HepG2 (cell line): ENCODE measurements at regions not wholly inside any gene's neighbourhood (a gene's known extent, or its start where the extent isn't known, plus 50 kb on each side); places are given as distances from the start of the nearest gene placed in this dataset.

Experiments
- ATF1 ChIP-seq: IDR thresholded peaks from 2 replicates; pipeline ENCODE4 v1.6.1; 2016; ENCODE audit warnings: mild to moderate bottlenecking, control low read depth
- HIVEP1 ChIP-seq: sonication (generic); formaldehyde crosslinking; IDR thresholded peaks from 2 replicates; pipeline ENCODE4 v1.4.0; 2020; ENCODE audit warnings: mild to moderate bottlenecking, missing genetic modification reagents
- HMGA1 ChIP-seq: sonication (generic); formaldehyde crosslinking; conservative IDR thresholded peaks from 2 replicates; pipeline ENCODE4 v1.4.0; 2020; ENCODE audit warnings: missing genetic modification reagents
- KDM5B ChIP-seq: sonication (generic); formaldehyde crosslinking; IDR thresholded peaks from 2 replicates; pipeline ENCODE4 v1.4.0; 2020; ENCODE audit warnings: missing genetic modification reagents, mild to moderate bottlenecking, borderline replicate concordance
- MED13 ChIP-seq: sonication (generic); formaldehyde crosslinking; IDR thresholded peaks from 2 replicates; pipeline ENCODE4 v1.5.0; 2020; ENCODE audit warnings: missing genetic modification reagents
- NFE2L2 ChIP-seq: fragments of 150-350 bp; IDR thresholded peaks from 2 replicates; pipeline ENCODE4 v1.6.1; 2014; ENCODE audit warnings: low read length
- PHF20 ChIP-seq: sonication (generic); formaldehyde crosslinking; IDR thresholded peaks from 2 replicates; pipeline ENCODE4 v1.5.0; 2020; ENCODE audit warnings: mild to moderate bottlenecking, missing genetic modification reagents
- POLR2A ChIP-seq, 2 experiments: IDR thresholded peaks; 2 replicates each; pipeline ENCODE4 v1.6.1; 2011; ENCODE audit warnings: low read depth in 2 of 2, low read length in 2 of 2, mild to moderate bottlenecking in 1 of 2, moderate library complexity in 1 of 2; ENCODE audit not compliant: insufficient read depth in 1 of 2
- PPARG ChIP-seq: conservative IDR thresholded peaks from 2 replicates; pipeline ENCODE4 v1.6.1; 2016; ENCODE audit warnings: missing biosample characterization, missing genetic modification reagents
- PRPF4 ChIP-seq: fragments of 200-400 bp; formaldehyde crosslinking; IDR thresholded peaks from 2 replicates; pipeline ENCODE4 v1.6.1; 2016; ENCODE audit warnings: low read length, low read depth; ENCODE audit not compliant: poor library complexity, severe bottlenecking
- RAD51 ChIP-seq: fragments of 450-650 bp; IDR thresholded peaks from 2 replicates; pipeline ENCODE4 v1.6.1; 2016; ENCODE audit warnings: borderline replicate concordance
- SETDB1 ChIP-seq: sonication (generic); formaldehyde crosslinking; IDR thresholded peaks from 2 replicates; pipeline ENCODE4 v1.5.1; 2020; ENCODE audit warnings: missing genetic modification reagents, mild to moderate bottlenecking, borderline replicate concordance
- SMAD9 ChIP-seq: sonication (generic); formaldehyde crosslinking; IDR thresholded peaks from 2 replicates; pipeline ENCODE4 v1.5.1; 2020; ENCODE audit warnings: mild to moderate bottlenecking, missing genetic modification reagents
- SMYD3 ChIP-seq: sonication (generic); formaldehyde crosslinking; IDR thresholded peaks from 2 replicates; pipeline ENCODE4 v1.8.1; 2023; ENCODE audit warnings: mild to moderate bottlenecking, missing genetic modification reagents
- SUZ12 ChIP-seq: fragments of 150-350 bp; IDR thresholded peaks from 2 replicates; pipeline ENCODE4 v1.6.1; 2014; ENCODE audit warnings: low read depth, low read length
- TEAD3 ChIP-seq: optimal IDR thresholded peaks from 2 replicates; pipeline ENCODE3; 2016; ENCODE audit warnings: borderline replicate concordance
- THAP9 ChIP-seq: sonication (generic); formaldehyde crosslinking; IDR thresholded peaks from 2 replicates; pipeline ENCODE4; 2020; ENCODE audit warnings: missing genetic modification reagents, mild to moderate bottlenecking, borderline replicate concordance
- THYN1 ChIP-seq: sonication (generic); formaldehyde crosslinking; IDR thresholded peaks from 2 replicates; pipeline ENCODE4 v1.8.1; 2023; ENCODE audit warnings: low read depth, mild to moderate bottlenecking, moderate library complexity, missing genetic modification reagents, borderline replicate concordance
- TSC22D2 ChIP-seq: sonication (generic); formaldehyde crosslinking; IDR thresholded peaks from 2 replicates; pipeline ENCODE4 v1.5.1; 2020; ENCODE audit warnings: missing genetic modification reagents, mild to moderate bottlenecking, borderline replicate concordance
- YY1 ChIP-seq: IDR thresholded peaks from 2 replicates; pipeline ENCODE4 v1.6.1; 2011; ENCODE audit warnings: low read length, low read depth, moderate library complexity, mild to moderate bottlenecking; ENCODE audit not compliant: insufficient read depth, insufficient replicate concordance
- ZBTB44 ChIP-seq: sonication (generic); formaldehyde crosslinking; IDR thresholded peaks from 2 replicates; pipeline ENCODE4 v1.4.0; 2020; ENCODE audit warnings: missing genetic modification reagents
- ZC3H13 ChIP-seq: sonication (generic); formaldehyde crosslinking; IDR thresholded peaks from 2 replicates; pipeline ENCODE4 v1.8.1; 2023; ENCODE audit warnings: mild to moderate bottlenecking, missing genetic modification reagents, moderate library complexity
- ZFAT ChIP-seq: sonication (generic); formaldehyde crosslinking; conservative IDR thresholded peaks from 2 replicates; pipeline ENCODE4 v1.8.1; 2023; ENCODE audit warnings: missing genetic modification reagents, inconsistent platforms
- ZNF296 ChIP-seq: sonication (generic); formaldehyde crosslinking; conservative IDR thresholded peaks from 2 replicates; pipeline ENCODE4 v1.5.0; 2020; ENCODE audit warnings: mild to moderate bottlenecking, missing genetic modification reagents
- ZNF331 ChIP-seq: sonication (generic); formaldehyde crosslinking; IDR thresholded peaks from 2 replicates; pipeline ENCODE4 v1.4.0; 2020; ENCODE audit warnings: missing genetic modification reagents
- ZNF367 ChIP-seq: sonication (generic); formaldehyde crosslinking; IDR thresholded peaks from 2 replicates; pipeline ENCODE4 v1.4.0; 2020; ENCODE audit warnings: missing genetic modification reagents, borderline replicate concordance
- ZNF441 ChIP-seq: sonication (generic); formaldehyde crosslinking; IDR thresholded peaks from 2 replicates; pipeline ENCODE4 v1.7.0; 2021; ENCODE audit warnings: missing genetic modification reagents, borderline replicate concordance
- ZNF552 ChIP-seq: sonication (generic); formaldehyde crosslinking; IDR thresholded peaks from 2 replicates; pipeline ENCODE4 v1.9.0; 2022; ENCODE audit warnings: missing genetic modification reagents, mild to moderate bottlenecking, borderline replicate concordance
- ZNF670 ChIP-seq: sonication (generic); formaldehyde crosslinking; IDR thresholded peaks from 2 replicates; pipeline ENCODE4 v1.8.0; 2022; ENCODE audit warnings: mild to moderate bottlenecking, missing genetic modification reagents, borderline replicate concordance
- ZSCAN21 ChIP-seq: sonication (generic); formaldehyde crosslinking; IDR thresholded peaks from 2 replicates; pipeline ENCODE4 v1.8.0; 2022; ENCODE audit warnings: mild to moderate bottlenecking, missing genetic modification reagents, moderate library complexity, borderline replicate concordance

- no peak for TF ChIP-seq HIVEP1 (CRISPR knock-in tag)
- peak; percentile 71 for TF ChIP-seq ZSCAN21 (CRISPR knock-in tag)
- TF ChIP-seq PRPF4, result no peak
- no peak for TF ChIP-seq SUZ12
- TF ChIP-seq SMYD3 (CRISPR knock-in tag), result no peak
- TF ChIP-seq THYN1, result no peak
- no peak for TF ChIP-seq SMAD9 (CRISPR knock-in tag)
- TF ChIP-seq THAP9 (CRISPR knock-in tag), result no peak
- TF ChIP-seq NFE2L2, result no peak
- TF ChIP-seq ZBTB44 (CRISPR knock-in tag), result no peak
- TF ChIP-seq ATF1 (CRISPR knock-in tag), result peak; percentile 80
- TF ChIP-seq SETDB1, result no peak
- TF ChIP-seq TSC22D2, result no peak
- peak; percentile 90 for TF ChIP-seq PPARG (CRISPR knock-in tag)
- peak; percentile 98 for TF ChIP-seq TEAD3
- TF ChIP-seq MED13 (CRISPR knock-in tag), result peak; percentile 95
- TF ChIP-seq ZNF296 (CRISPR knock-in tag), result no peak
- no peak for TF ChIP-seq ZNF552 (CRISPR knock-in tag)
- TF ChIP-seq PHF20 (CRISPR knock-in tag), result 0 out of 2 replicates have a peak, but pooled peaks have one; percentile 30
- no peak for TF ChIP-seq KDM5B (CRISPR knock-in tag)
- TF ChIP-seq YY1, result peak; percentile 51
- TF ChIP-seq ZNF367 (CRISPR knock-in tag), result no peak
- TF ChIP-seq ZC3H13 (CRISPR knock-in tag), result no peak
- TF ChIP-seq RAD51, result no peak
- peak; percentile 39 to 63; a peak in 2 of 4 replicates for TF ChIP-seq POLR2A (IDR thresholded peaks at IDR 0.05; ENCODE audit: insufficient read depth in 1 of 2, low read depth in 2 of 2, low read length in 2 of 2)
- TF ChIP-seq ZNF441 (CRISPR knock-in tag), result peak; percentile 52; the same call in 1 of the 2 replicates
- TF ChIP-seq ZNF331 (CRISPR knock-in tag), result peak; percentile 97
- TF ChIP-seq ZFAT, result no peak
- peak; percentile 45; the same call in 1 of the 2 replicates for TF ChIP-seq ZNF670 (CRISPR knock-in tag)
- TF ChIP-seq HMGA1, result no peak
Observed at GRCh38 chr10:78458983-78459638, 425.4 kb downstream of the RPS24 start (continued).
